GM19351 (cell line): ENCODE measurements at regions not wholly inside any gene's neighbourhood (a gene's known extent, or its start where the extent isn't known, plus 50 kb on each side); places are given as distances from the start of the nearest gene placed in this dataset.

Experiments
- ATAC-seq: cut with Tn5 transposase; IDR thresholded peaks from one replicate; pipeline ENCODE4 v1.9.1; 2021; ENCODE audit warnings: mild to moderate bottlenecking, moderate library complexity; ENCODE audit not compliant: unreplicated experiment

- no peak for ATAC-seq
Measured at GRCh38 chr3:102529452-102529851, 94.6 kb downstream of the ZPLD1 start.

- no peak for ATAC-seq
Measured at GRCh38 chr3:102530415-102531181, 95.8 kb downstream of the ZPLD1 start.

- no peak for ATAC-seq
Measured at GRCh38 chr3:102531686-102532085, 96.9 kb downstream of the ZPLD1 start.

DNA sequence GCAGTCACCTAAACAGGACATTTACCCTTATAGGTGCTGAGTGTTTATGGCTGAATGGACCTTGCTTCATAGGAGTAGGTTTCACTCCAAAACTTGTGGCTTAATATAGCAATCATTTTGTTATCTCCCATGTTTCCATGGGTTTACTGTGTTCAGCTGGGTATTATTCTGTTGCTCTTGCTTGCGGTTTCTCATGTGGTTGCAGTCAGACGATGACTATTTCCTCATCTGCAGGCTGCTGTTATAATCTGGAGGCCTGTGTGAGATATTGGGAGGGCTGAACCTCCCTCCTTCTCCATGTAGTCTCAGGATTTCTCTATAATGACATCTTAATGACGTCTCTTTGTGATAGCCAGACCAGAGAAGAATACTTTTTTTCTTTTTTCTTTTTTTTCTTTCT, 98.1 kb downstream of the ZPLD1 start:
- no peak for ATAC-seq

GRCh38 chr3:102533784-102534183, 99.0 kb downstream of the ZPLD1 start:
- ATAC-seq, result no peak

DNA sequence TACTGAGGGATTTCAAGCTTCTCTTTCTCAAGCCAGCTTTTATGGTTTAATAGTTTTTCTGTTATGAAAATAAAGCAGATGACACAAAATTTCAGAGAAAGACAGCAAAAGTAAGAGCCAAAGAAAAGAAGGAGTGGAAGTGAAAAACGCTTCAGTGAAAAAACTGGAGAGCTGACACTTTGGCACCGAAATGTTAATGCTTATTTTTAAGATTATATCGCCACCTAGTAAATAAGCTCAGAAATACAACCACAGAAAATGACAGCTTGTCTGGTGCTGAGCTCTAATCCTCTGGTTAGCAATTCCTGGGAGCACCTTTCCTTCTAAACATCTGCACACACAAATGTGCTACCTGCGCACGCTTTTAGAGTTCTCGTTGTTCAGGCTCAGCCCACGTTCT, 101.6 kb downstream of the ZPLD1 start:
- ATAC-seq, result peak; percentile 77

DNA sequence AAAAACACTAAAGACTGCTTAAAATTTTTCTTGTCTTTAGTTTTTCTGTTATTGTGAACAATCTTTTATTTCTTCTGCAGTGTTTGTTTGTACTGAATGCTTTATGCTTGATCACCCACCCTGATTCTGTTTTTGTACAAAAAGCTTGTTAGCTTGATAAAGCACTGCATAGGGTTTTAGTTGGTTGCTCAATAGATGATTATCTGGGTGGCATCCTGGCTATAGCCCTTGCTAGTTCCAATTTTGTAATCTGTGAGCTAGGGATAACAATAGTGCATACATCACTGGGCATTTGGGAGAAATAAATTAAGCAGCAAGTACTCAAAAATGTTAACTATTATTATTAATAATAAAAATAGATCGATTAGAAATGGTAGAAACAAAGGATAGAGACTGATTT, 102.3 kb downstream of the ZPLD1 start:
- ATAC-seq, result no peak

- ATAC-seq, result no peak
Measured at GRCh38 chr3:102544741-102545140, 109.9 kb downstream of the ZPLD1 start.

- ATAC-seq, result no peak
Measured at GRCh38 chr3:102545276-102545675, 110.5 kb downstream of the ZPLD1 start.

- no peak for ATAC-seq
Measured at GRCh38 chr3:102553876-102554275, 119.1 kb downstream of the ZPLD1 start.

DNA sequence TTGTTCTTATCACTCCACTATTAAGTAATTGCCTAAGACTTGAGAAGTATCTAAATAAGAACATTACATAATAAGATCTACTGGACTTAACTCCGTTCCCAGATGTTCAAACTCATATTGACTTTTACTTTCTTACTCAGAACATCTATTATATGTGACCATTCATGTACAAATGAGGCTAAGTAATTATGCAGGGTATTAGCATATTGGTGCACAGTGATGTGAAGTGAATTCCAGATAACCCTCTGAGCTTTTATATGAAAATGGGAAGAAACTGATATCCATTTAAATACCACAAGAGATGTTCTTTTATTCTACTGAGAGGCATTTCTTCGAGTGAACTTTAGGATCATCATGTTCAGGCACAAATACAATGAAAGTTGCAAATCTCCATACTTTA, 135.7 kb downstream of the ZPLD1 start:
- no peak for ATAC-seq

DNA sequence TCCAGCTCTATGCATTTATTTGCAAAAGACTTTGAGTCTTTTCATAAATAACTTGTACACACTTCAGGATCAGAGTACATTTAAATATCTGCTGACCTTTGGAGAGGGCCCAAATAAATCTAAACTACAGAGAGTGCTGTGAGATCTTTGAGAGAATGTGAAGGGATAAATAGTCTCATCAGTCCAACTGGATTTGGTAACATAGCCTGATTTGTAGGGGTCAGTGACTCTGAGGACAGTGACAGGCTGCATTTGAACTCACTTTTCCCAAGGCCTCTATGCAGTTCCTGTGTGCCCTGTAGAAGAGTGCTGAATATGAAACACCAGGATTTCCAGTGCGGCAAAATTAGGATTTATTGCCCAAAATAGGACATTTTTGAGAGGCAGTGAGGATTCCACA, 136.2 kb downstream of the ZPLD1 start:
- ATAC-seq, result no peak

GRCh38 chr3:102571720-102572384, 137.0 kb downstream of the ZPLD1 start:
- no peak for ATAC-seq

DNA sequence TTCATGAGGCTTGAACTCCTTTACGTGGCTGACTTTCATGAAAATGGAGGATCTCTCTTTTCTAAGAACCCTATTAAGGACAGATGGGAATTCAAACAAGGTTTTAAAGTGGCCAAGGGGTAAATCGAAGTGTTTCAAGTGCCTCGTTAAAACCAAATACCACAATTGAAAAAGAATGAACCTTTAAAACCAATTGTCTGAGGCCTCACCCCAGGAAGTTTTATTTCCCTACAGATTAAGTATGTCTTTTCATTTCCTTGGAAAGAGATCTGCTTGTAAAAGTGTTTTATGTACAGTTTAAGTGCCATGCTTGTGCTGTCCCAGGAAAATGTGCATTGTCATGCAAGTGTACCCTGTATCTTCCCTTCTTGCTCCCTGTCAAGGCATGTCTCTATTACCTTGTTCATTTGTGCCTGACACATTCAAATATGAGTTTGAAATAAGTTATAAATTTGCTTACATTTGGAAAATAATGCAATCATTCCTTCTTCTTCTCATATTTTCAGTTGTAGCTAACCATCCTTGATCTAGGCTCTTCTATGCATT, 138.7 kb downstream of the ZPLD1 start:
- ATAC-seq, result no peak

DNA sequence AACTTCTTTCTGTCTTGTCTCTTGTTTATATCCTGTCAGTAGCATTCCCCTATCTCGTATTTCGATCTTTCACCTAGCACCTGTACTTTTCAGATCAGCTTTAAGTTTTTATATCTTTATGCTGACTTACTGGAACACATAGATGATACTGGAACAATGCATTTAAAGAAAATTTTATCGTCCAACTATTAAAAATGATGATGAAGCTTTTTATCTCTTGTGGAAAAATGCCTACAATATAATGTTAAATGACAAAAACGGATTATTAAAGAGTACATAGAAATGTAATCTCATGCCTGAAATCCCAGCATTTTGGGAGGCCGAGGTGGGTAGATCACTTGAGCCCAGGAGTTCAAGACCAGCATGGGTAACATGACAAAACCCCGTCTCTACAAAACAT, 139.5 kb downstream of the ZPLD1 start:
- no peak for ATAC-seq

DNA sequence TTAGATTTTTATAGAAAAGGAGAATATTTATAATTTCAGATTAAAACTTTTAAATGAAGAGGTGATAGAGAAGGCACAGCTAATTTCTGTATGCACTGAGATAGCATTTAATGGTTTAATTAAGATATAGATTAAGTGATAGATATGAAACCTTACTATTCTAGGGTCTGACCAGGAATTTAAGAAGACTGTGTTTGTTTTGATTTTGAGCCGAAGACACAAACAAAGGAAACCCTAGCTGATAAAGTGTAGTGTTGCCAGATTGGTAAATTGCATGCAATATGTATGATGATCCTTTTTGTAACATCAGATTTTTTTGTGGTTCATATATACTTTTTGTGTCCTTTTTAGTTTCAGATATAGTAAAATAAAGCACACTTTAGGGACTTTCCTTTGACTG, 141.8 kb downstream of the ZPLD1 start:
- no peak for ATAC-seq

GRCh38 chr3:102577082-102577789, 142.4 kb downstream of the ZPLD1 start:
- ATAC-seq, result no peak

DNA sequence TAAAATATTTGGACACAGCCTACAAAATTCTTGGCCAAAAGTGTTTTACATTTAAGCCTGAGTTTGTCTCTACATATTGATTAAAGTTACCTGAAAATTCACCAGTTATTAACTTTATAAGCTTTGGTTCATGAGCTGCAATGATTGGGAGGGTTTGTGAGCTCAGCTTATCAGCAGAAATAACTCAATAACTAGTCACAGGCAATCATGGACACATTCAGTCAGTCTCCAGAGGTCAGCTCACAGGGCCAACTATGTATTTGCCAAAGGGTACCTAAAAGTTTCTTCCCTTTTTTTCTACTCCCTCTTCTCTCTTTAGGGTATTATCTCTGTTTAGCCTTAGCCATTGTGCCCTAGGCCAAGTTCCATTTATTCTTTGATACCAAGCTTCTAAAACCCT, 145.9 kb downstream of the ZPLD1 start:
- no peak for ATAC-seq

GRCh38 chr3:102586485-102586884, 151.7 kb downstream of the ZPLD1 start:
- ATAC-seq, result no peak

DNA sequence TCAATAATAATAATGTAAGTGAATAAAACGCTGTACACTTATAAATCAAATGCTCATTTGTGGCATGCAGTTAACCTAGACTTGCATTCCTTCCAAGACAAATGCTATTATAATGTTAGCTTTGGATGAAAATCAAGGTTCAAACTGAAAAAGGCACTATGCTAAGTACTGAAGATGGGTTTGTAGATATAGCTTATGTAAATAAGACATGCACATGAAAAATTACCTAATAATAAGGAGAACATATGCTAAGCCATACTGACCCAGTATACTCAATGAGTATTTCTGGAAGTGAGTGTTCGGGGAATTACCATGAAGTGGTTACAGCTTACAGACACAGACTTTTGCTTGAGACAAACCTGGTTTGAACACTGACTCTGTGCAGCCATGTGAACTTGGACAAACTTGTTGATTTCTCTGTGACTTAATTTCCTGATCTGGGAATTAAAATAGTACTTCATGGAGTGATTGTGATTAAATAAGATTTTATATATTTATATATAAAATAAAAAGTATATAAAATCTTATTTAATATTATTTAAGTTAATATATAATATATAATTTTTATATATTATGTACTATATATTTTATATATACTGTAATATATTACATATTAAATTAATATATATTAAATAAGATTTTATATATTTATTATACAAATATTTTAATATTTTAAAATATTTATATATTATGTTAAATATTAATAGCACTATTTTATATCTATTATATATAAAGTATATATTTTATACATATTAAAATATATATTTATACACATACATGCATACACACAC, 159.2 kb downstream of the ZPLD1 start:
- ATAC-seq, result no peak

GRCh38 chr3:102595057-102595456, 160.2 kb downstream of the ZPLD1 start:
- ATAC-seq, result no peak
